IMR-90 (cell line): ENCODE measurements at regions not wholly inside any gene's neighbourhood (a gene's known extent, or its start where the extent isn't known, plus 50 kb on each side); places are given as distances from the start of the nearest gene placed in this dataset.
"Not testable (repeated sequence)": the region's sequence is repeated elsewhere in the genome, so short reads cannot be mapped to it uniquely, and the experiment has no call there.

Source experiments
- CTCF ChIP-seq: conservative IDR thresholded peaks from 2 replicates; pipeline ENCODE4 v1.5.1; 2012; ENCODE audit warnings: mild to moderate bottlenecking, low read depth, low read length, improper control_type of control experiment
- ELK1 ChIP-seq: fragments of 150-350 bp; IDR thresholded peaks from 2 replicates; pipeline ENCODE4 v1.6.1; 2016; ENCODE audit warnings: low read depth, mild to moderate bottlenecking, low read length, moderate library complexity, borderline replicate concordance
- POLR2A ChIP-seq: IDR thresholded peaks from 2 replicates; pipeline ENCODE4 v1.6.1; 2012; ENCODE audit warnings: mild to moderate bottlenecking, low read depth, low read length

- TF ChIP-seq POLR2A, CTCF, ELK1: not testable (repeated sequence)
Measured at GRCh38 chr15:62332472-62332871, 167.4 kb upstream of the C2CD4B start.
